ENCODE measurements at regions not wholly inside any gene's neighbourhood (a gene's known extent, or its start where the extent isn't known, plus 50 kb on each side); places are given as distances from the start of the nearest gene placed in this dataset.
A peak's percentile ranks its signal among the peaks of the same experiment; 100 is the strongest.
"Not testable (repeated sequence)": the region's sequence is repeated elsewhere in the genome, so short reads cannot be mapped to it uniquely, and the experiment has no call there.

- H3K27ac ChIP-seq, result no peak overlapping the region
- H3K4me1 ChIP-seq (ENCODE audit: insufficient read depth), result no peaks in the 10 kb centered on the region
- H3K9me3 ChIP-seq (ENCODE audit: low read depth), result no peaks in the 10 kb centered on the region
- DNase-seq, result no peak
- H3K9ac ChIP-seq, result no peak overlapping the region
- 75 to 80% methylated on average over 3 of the region's 3 CpGs for WGBS, 2 experiments (ENCODE audit: low coverage in 1 of 2, low lambda C conversion rate in 2 of 2, missing lambda C conversion rate in 2 of 2)
- H3K4me2 ChIP-seq (ENCODE audit: unreplicated experiment), result no peak overlapping the region
- in situ Hi-C loops (cut with MboI), result no loop called here
- H3K36me3 ChIP-seq (ENCODE audit: low read depth), result no peaks in the 10 kb centered on the region
- H3K27me3 ChIP-seq (replicated peaks; ENCODE audit: insufficient read depth), result no peaks in the 10 kb centered on the region
- no peaks in the 10 kb centered on the region for H4K20me1 ChIP-seq (ENCODE audit: insufficient read depth)
- H2AFZ ChIP-seq, result no peak overlapping the region
- no peaks in the 10 kb centered on the region for H3K9me2 ChIP-seq (ENCODE audit: insufficient read depth)
- no peaks in the 10 kb centered on the region for H3F3A ChIP-seq (ENCODE audit: insufficient read depth)
- no peak for TF ChIP-seq EZH2 (IDR thresholded peaks at IDR 0.05; ENCODE audit: insufficient read depth, poor library complexity, severe bottlenecking)
- TF ChIP-seq EZH2phosphoT487 (IDR thresholded peaks at IDR 0.05; ENCODE audit: insufficient read depth, low read depth), result no peak
- no peak overlapping the region for H3K4me3 ChIP-seq
- H3K79me2 ChIP-seq (ENCODE audit: insufficient read depth), result no peaks in the 10 kb centered on the region
Measured at GRCh38 chr5:124104344-124104743, 592.4 kb downstream of the CSNK1G3 start.

GRCh38 chr5:124103671-124104070, 591.7 kb downstream of the CSNK1G3 start:
- Histone ChIP-seq H3K9me3 (ENCODE audit: low read depth) (no peaks in the 10 kb centered on the region), H3K4me3 (no peak overlapping the region), H3K4me1 (ENCODE audit: insufficient read depth) (no peaks in the 10 kb centered on the region), H3F3A (ENCODE audit: insufficient read depth) (no peaks in the 10 kb centered on the region), H3K79me2 (ENCODE audit: insufficient read depth) (no peaks in the 10 kb centered on the region), H3K27ac (no peak overlapping the region), H3K4me2 (ENCODE audit: unreplicated experiment) (no peak overlapping the region), H4K20me1 (ENCODE audit: insufficient read depth) (no peaks in the 10 kb centered on the region), H3K9ac (no peak overlapping the region), H3K27me3 (replicated peaks; ENCODE audit: insufficient read depth) (no peaks in the 10 kb centered on the region), H3K36me3 (ENCODE audit: low read depth) (no peaks in the 10 kb centered on the region), H3K9me2 (ENCODE audit: insufficient read depth) (no peaks in the 10 kb centered on the region), H2AFZ (no peak overlapping the region)
- DNase-seq, result peak; percentile 52
- 0 to 14% methylated on average over 1 of the region's 1 CpG for WGBS, 2 experiments (ENCODE audit: low coverage in 1 of 2, low lambda C conversion rate in 2 of 2, missing lambda C conversion rate in 2 of 2)
- in situ Hi-C loops (cut with MboI), result no loop called here
- TF ChIP-seq EZH2 (IDR thresholded peaks at IDR 0.05; ENCODE audit: insufficient read depth, poor library complexity, severe bottlenecking) (no peak), EZH2phosphoT487 (IDR thresholded peaks at IDR 0.05; ENCODE audit: insufficient read depth, low read depth) (no peak)

- in situ Hi-C loops (cut with MboI); H3F3A ChIP-seq (ENCODE audit: insufficient read depth); H3K27me3 ChIP-seq (replicated peaks; ENCODE audit: insufficient read depth); H3K9ac ChIP-seq; H3K9me3 ChIP-seq (ENCODE audit: low read depth); H3K4me2 ChIP-seq (ENCODE audit: unreplicated experiment); H4K20me1 ChIP-seq (ENCODE audit: insufficient read depth); H3K27ac ChIP-seq; DNase-seq; H3K4me1 ChIP-seq (ENCODE audit: insufficient read depth); H3K4me3 ChIP-seq; H3K79me2 ChIP-seq (ENCODE audit: insufficient read depth); H3K36me3 ChIP-seq (ENCODE audit: low read depth); H3K9me2 ChIP-seq (ENCODE audit: insufficient read depth); H2AFZ ChIP-seq: not testable (repeated sequence)
- WGBS, 2 experiments (ENCODE audit: low coverage in 1 of 2, low lambda C conversion rate in 2 of 2, missing lambda C conversion rate in 2 of 2), result 83 to 86% methylated on average over 5 of the region's 5 CpGs
Measured at GRCh38 chr5:124103056-124103455, 591.1 kb downstream of the CSNK1G3 start.

- DNase-seq, result no peak
Measured at GRCh38 chr5:124102486-124102885, 590.5 kb downstream of the CSNK1G3 start.

GRCh38 chr5:124093658-124094057, 581.7 kb downstream of the CSNK1G3 start:
- Histone ChIP-seq H3K9ac (no peak overlapping the region), H3K27ac (no peak overlapping the region), H3K36me3 (ENCODE audit: low read depth) (no peaks in the 10 kb centered on the region), H3K4me1 (ENCODE audit: insufficient read depth) (no peaks in the 10 kb centered on the region), H3K27me3 (replicated peaks; ENCODE audit: insufficient read depth) (no peaks in the 10 kb centered on the region), H2AFZ (no peak overlapping the region), H3K9me3 (ENCODE audit: low read depth) (no peaks in the 10 kb centered on the region), H4K20me1 (ENCODE audit: insufficient read depth) (no peaks in the 10 kb centered on the region), H3K9me2 (ENCODE audit: insufficient read depth) (no peaks in the 10 kb centered on the region; the same call in 1 of the 2 replicates), H3K4me3 (no peak overlapping the region), H3K79me2 (ENCODE audit: insufficient read depth) (no peaks in the 10 kb centered on the region), H3F3A (ENCODE audit: insufficient read depth) (no peaks in the 10 kb centered on the region), H3K4me2 (ENCODE audit: unreplicated experiment) (no peak overlapping the region)
- WGBS, 2 experiments (ENCODE audit: low coverage in 1 of 2, low lambda C conversion rate in 2 of 2, missing lambda C conversion rate in 2 of 2), result 39 to 44% methylated on average over 1 of the region's 1 CpG
- in situ Hi-C loops (cut with MboI), result no loop called here
- DNase-seq, result no peak
- no peak for TF ChIP-seq EZH2phosphoT487 (IDR thresholded peaks at IDR 0.05; ENCODE audit: insufficient read depth, low read depth)
- no peak for TF ChIP-seq EZH2 (IDR thresholded peaks at IDR 0.05; ENCODE audit: insufficient read depth, poor library complexity, severe bottlenecking)

More at GRCh38 chr5:124102486-124102885, 590.5 kb downstream of the CSNK1G3 start:
- Histone ChIP-seq H3K36me3 (ENCODE audit: low read depth) (no peaks in the 10 kb centered on the region), H3K9me2 (ENCODE audit: insufficient read depth) (no peaks in the 10 kb centered on the region), H3K4me3 (no peak overlapping the region), H3K27me3 (replicated peaks; ENCODE audit: insufficient read depth) (no peaks in the 10 kb centered on the region), H3K9ac (no peak overlapping the region), H3K4me2 (ENCODE audit: unreplicated experiment) (no peak overlapping the region), H3K4me1 (ENCODE audit: insufficient read depth) (no peaks in the 10 kb centered on the region), H3K79me2 (ENCODE audit: insufficient read depth) (no peaks in the 10 kb centered on the region), H3K9me3 (ENCODE audit: low read depth) (no peaks in the 10 kb centered on the region), H3K27ac (no peak overlapping the region), H2AFZ (no peak overlapping the region), H3F3A (ENCODE audit: insufficient read depth) (no peaks in the 10 kb centered on the region), H4K20me1 (ENCODE audit: insufficient read depth) (no peaks in the 10 kb centered on the region)
- in situ Hi-C loops (cut with MboI), result no loop called here
- TF ChIP-seq EZH2phosphoT487 (IDR thresholded peaks at IDR 0.05; ENCODE audit: insufficient read depth, low read depth) (no peak), EZH2 (IDR thresholded peaks at IDR 0.05; ENCODE audit: insufficient read depth, poor library complexity, severe bottlenecking) (no peak)
- 83 to 87% methylated on average over 3 of the region's 3 CpGs for WGBS, 2 experiments (ENCODE audit: low coverage in 1 of 2, low lambda C conversion rate in 2 of 2, missing lambda C conversion rate in 2 of 2)
